PC-9 (cell line): ENCODE measurements at regions not wholly inside any gene's neighbourhood (a gene's known extent, or its start where the extent isn't known, plus 50 kb on each side); places are given as distances from the start of the nearest gene placed in this dataset.
"Not testable (repeated sequence)": the region's sequence is repeated elsewhere in the genome, so short reads cannot be mapped to it uniquely, and the experiment has no call there.

ENCODE experiments used
- BruUV-seq: library from RNA; stranded (reverse); fragments of 400-500 nt; replicated peaks from 2 replicates; lab custom pipeline; 2021; lab: Mats Ljungman, UMichigan
- CTCF ChIA-PET: fragments of 300-600 bp; sonication (Branson Sonifier 250); formaldehyde crosslinking; loops from one replicate; lab custom pipeline; 2022; ENCODE audit warnings: antibody characterized with exemption; lab: Charles Lee
- POLR2A ChIA-PET: fragments of 300-600 bp; sonication (Branson Sonifier 250); formaldehyde crosslinking; loops from one replicate; lab custom pipeline; 2022; ENCODE audit warnings: antibody characterized with exemption; ENCODE audit not compliant: unreplicated experiment; lab: Charles Lee
- DNase-seq, 2 experiments: peaks; one replicate each; pipeline versions ENCODE4 v3.0.0 to v3.0.0-alpha.2; 2015 to 2022; ENCODE audit warnings: mixed read lengths in 1 of 2
- H2AFZ ChIP-seq: fragments of 200-600 bp; sonication (generic); 2 replicates; pipeline ENCODE4 v1.8.1; 2017; ENCODE audit warnings: antibody characterized with exemption
- H3F3A ChIP-seq: fragments of 200-600 bp; sonication (generic); 2 replicates; pipeline ENCODE4 v1.8.1; 2017; ENCODE audit warnings: antibody characterized with exemption, mild to moderate bottlenecking, low read depth; ENCODE audit not compliant: insufficient read depth
- H3K27ac ChIP-seq: fragments of 200-600 bp; sonication (generic); 2 replicates; pipeline ENCODE4 v1.6.1; 2016; ENCODE audit warnings: mixed run types
- H3K27me3 ChIP-seq: fragments of 200-600 bp; sonication (generic); 2 replicates; pipeline ENCODE4 v1.6.1; 2016; ENCODE audit warnings: low read depth, mixed run types; ENCODE audit not compliant: insufficient read depth
- H3K36me3 ChIP-seq: fragments of 200-600 bp; sonication (generic); 2 replicates; pipeline ENCODE4 v1.6.1; 2016; ENCODE audit warnings: low read depth, mixed run types
- H3K4me1 ChIP-seq: fragments of 200-600 bp; sonication (generic); replicated peaks from 2 replicates; pipeline ENCODE4 v1.6.1; 2016; ENCODE audit warnings: mixed run types; ENCODE audit not compliant: insufficient read depth
- H3K4me2 ChIP-seq: fragments of 200-600 bp; sonication (generic); 2 replicates; pipeline ENCODE4 v1.6.1; 2017; ENCODE audit warnings: mixed run types
- H3K4me3 ChIP-seq: fragments of 200-600 bp; sonication (generic); 2 replicates; pipeline ENCODE4 v1.6.1; 2016; ENCODE audit warnings: mixed run types
- H3K79me2 ChIP-seq: fragments of 200-600 bp; sonication (generic); 2 replicates; pipeline ENCODE4 v1.6.1; 2017; ENCODE audit warnings: low read depth, mixed run types
- H3K9me2 ChIP-seq: fragments of 200-600 bp; sonication (generic); 2 replicates; pipeline ENCODE4 v1.8.1; 2017; ENCODE audit warnings: mild to moderate bottlenecking; ENCODE audit not compliant: insufficient read depth
- H3K9me3 ChIP-seq: fragments of 200-600 bp; sonication (generic); 2 replicates; pipeline ENCODE4 v1.8.1; 2016; ENCODE audit warnings: low read depth; ENCODE audit not compliant: insufficient read depth
- H4K20me1 ChIP-seq: fragments of 200-600 bp; sonication (generic); 2 replicates; pipeline ENCODE4 v1.8.1; 2017; ENCODE audit not compliant: insufficient read depth
- EZH2 ChIP-seq: fragments of 200-600 bp; sonication (generic); IDR thresholded peaks from 2 replicates; pipeline ENCODE4 v1.8.0; 2017; ENCODE audit warnings: antibody characterized with exemption, low read depth
- intact Hi-C: fragments of 100-400 bp; cut with micrococcal nuclease; formaldehyde crosslinking; loops from one replicate; pipeline ENCODE4 v1.10.0; 2022; ENCODE audit not compliant: unreplicated experiment
- TF ChIP-seq, protein P1 (sequence below): fragments of 200-600 bp; sonication (generic); conservative IDR thresholded peaks from 2 replicates; pipeline ENCODE4 v1.6.1; 2017; ENCODE audit warnings: mixed run types, antibody characterized with exemption, mild to moderate bottlenecking, moderate library complexity

DNA sequence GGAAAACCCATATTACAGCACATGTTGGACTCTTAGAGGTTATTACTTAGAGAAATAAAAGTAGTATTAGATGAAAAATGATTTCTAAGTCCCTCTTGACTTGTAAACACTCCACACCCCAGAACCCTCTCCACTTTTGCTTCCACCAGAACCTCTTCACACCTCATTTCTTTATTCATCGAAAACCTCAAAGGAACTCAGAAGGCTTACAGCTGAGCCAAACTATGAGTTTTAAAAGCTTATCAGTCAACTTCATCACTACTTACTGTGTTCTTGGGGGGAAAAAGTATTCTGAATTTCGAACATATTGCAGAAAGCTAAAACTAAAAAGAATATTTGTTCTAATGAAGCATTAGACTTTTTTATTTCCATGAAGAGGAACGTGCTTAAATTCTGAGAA, 547.8 kb upstream of the STEAP1 start:
- Histone ChIP-seq H3K9me3 (no peaks in the 10 kb centered on the region), H4K20me1 (no peaks in the 10 kb centered on the region), H2AFZ (no peak overlapping the region), H3K4me3 (no peak overlapping the region), H3K27ac (no peak overlapping the region), H3K4me1 (no peaks in the 10 kb centered on the region), H3F3A (no peaks in the 10 kb centered on the region), H3K36me3 (no peaks in the 10 kb centered on the region), H3K27me3 (no peaks in the 10 kb centered on the region), H3K9me2 (no peaks in the 10 kb centered on the region), H3K79me2 (no peaks in the 10 kb centered on the region), H3K4me2 (no peak overlapping the region)
- CTCF ChIA-PET, result no interaction called here
- no TSS peak for BruUV-seq
- DNase-seq, result no peak
- TF ChIP-seq, protein P1, sequence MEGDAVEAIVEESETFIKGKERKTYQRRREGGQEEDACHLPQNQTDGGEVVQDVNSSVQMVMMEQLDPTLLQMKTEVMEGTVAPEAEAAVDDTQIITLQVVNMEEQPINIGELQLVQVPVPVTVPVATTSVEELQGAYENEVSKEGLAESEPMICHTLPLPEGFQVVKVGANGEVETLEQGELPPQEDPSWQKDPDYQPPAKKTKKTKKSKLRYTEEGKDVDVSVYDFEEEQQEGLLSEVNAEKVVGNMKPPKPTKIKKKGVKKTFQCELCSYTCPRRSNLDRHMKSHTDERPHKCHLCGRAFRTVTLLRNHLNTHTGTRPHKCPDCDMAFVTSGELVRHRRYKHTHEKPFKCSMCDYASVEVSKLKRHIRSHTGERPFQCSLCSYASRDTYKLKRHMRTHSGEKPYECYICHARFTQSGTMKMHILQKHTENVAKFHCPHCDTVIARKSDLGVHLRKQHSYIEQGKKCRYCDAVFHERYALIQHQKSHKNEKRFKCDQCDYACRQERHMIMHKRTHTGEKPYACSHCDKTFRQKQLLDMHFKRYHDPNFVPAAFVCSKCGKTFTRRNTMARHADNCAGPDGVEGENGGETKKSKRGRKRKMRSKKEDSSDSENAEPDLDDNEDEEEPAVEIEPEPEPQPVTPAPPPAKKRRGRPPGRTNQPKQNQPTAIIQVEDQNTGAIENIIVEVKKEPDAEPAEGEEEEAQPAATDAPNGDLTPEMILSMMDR, result no peak
- no peak for TF ChIP-seq EZH2
- POLR2A ChIA-PET, result no interaction called here
- intact Hi-C loops, result no loop called here

DNA sequence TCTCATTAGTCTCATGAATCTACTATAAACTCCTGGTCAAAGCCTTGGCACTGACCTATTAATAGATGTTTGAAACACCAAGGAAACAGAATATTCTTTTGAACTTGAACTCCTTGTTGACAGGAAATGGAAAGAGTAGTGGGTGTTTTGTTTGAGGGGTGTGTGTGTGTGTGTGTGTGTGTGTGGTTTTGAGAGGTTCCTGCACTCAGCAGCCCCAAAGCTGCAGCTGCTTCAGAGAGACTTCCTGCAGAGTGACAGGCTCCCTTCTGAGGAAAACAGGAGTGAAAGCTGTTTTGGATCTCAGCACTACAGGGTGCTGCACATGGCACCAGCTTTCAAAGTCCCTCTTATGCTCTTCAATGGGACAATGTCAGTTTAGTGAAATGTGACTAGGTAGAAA, 546.5 kb upstream of the STEAP1 start:
- no peaks in the 10 kb centered on the region for H3K9me3 ChIP-seq
- H3K36me3 ChIP-seq, result no peaks in the 10 kb centered on the region
- TF ChIP-seq EZH2, result no peak
- TF ChIP-seq, protein P1, result no peak
- H3K27me3 ChIP-seq, result no peaks in the 10 kb centered on the region
- H3K4me3 ChIP-seq, result no peak overlapping the region
- BruUV-seq, result no TSS peak
- intact Hi-C loops, result no loop called here
- no peaks in the 10 kb centered on the region for H3K79me2 ChIP-seq
- DNase-seq, result no peak
- H3K4me2 ChIP-seq, result no peak overlapping the region
- ChIA-PET POLR2A (no interaction called here), CTCF (no interaction called here)
- no peak overlapping the region for H2AFZ ChIP-seq
- H3K9me2 ChIP-seq, result no peaks in the 10 kb centered on the region; the same call in 1 of the 2 replicates
- H3K4me1 ChIP-seq, result no peaks in the 10 kb centered on the region
- H3F3A ChIP-seq, result no peaks in the 10 kb centered on the region
- no peak overlapping the region for H3K27ac ChIP-seq
- H4K20me1 ChIP-seq, result no peaks in the 10 kb centered on the region

DNA sequence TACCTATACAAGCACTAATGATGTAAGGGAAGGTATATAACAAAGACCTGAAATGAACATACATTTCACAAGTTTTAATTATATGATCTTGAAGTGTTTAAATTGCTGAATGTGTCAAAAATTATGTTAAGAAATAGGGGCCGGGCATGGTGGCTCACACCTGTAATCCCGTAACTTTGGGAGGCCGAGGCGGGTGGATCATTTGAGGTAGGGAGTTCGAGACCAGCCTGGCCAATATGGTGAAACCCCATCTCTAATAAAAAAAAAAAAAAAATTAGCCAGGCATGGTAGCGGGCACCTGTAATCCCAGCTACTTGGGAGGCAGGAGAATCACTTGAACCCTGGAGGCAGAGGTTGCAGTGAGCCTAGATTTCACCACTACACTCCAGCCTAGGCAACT, 537.4 kb upstream of the STEAP1 start:
- H3K79me2 ChIP-seq, H3K27ac ChIP-seq, DNase-seq, H3F3A ChIP-seq, H3K36me3 ChIP-seq, H3K4me3 ChIP-seq, POLR2A ChIA-PET, H4K20me1 ChIP-seq, H3K4me2 ChIP-seq, H3K9me2 ChIP-seq, H3K4me1 ChIP-seq, intact Hi-C loops, CTCF ChIA-PET, H3K27me3 ChIP-seq, H3K9me3 ChIP-seq, BruUV-seq, H2AFZ ChIP-seq: not testable (repeated sequence)

DNA sequence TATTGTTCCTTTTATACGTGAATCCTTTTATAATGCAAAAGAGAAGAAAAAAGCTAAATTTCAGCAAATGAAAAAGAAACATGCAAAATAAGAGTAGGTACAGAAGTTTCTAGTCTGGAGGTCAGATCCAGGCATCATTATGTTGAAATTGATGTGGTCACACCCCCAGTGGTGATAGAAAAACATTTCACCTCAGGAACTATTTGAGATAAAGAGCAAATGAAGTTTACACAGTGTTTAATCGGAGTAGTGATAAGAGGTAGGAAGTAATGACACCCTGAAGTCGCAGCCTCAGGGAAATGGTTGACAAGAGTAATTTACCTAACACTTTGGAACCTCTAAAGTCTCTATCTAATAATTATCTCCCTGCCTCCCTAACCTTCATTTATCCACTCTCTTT, 536.0 kb upstream of the STEAP1 start:
- TF ChIP-seq, protein P1, result no peak
- no peak for TF ChIP-seq EZH2
- Histone ChIP-seq H2AFZ (no peak overlapping the region), H3K27me3 (no peaks in the 10 kb centered on the region), H3F3A (no peaks in the 10 kb centered on the region), H3K4me1 (no peaks in the 10 kb centered on the region), H3K4me2 (no peak overlapping the region), H3K36me3 (no peaks in the 10 kb centered on the region), H3K79me2 (no peaks in the 10 kb centered on the region), H3K9me3 (no peaks in the 10 kb centered on the region), H3K9me2 (0 out of 2 replicates have a peak, but pooled peaks cover 8% of the 10 kb centered on the region), H4K20me1 (no peaks in the 10 kb centered on the region), H3K27ac (no peak overlapping the region), H3K4me3 (no peak overlapping the region)
- BruUV-seq, result no TSS peak
- no peak for DNase-seq
- intact Hi-C loops, result no loop called here
- ChIA-PET CTCF (no interaction called here), POLR2A (no interaction called here)
